ENCODE measurements at regions not wholly inside any gene's neighbourhood (a gene's known extent, or its start where the extent isn't known, plus 50 kb on each side); places are given as distances from the start of the nearest gene placed in this dataset.

GRCh38 chr18:28875059-28875458 lies 698.1 kb upstream of the CDH2 start:
- TF ChIP-seq POLR2A (IDR thresholded peaks at IDR 0.05), result no peak
- TF ChIP-seq CTCF (IDR thresholded peaks at IDR 0.05), result no peak

All from body of pancreas (tissue), 4 donors.